ENCODE measurements at regions not wholly inside any gene's neighbourhood (a gene's known extent, or its start where the extent isn't known, plus 50 kb on each side); places are given as distances from the start of the nearest gene placed in this dataset.

- no peak overlapping the region for H3K27ac Mint-ChIP-seq (ENCODE audit: unreplicated experiment)
- H3K4me1 Mint-ChIP-seq (ENCODE audit: unreplicated experiment) = peaks cover 2% of the 10 kb centered on the region
- no peaks in the 10 kb centered on the region for H3K9me3 Mint-ChIP-seq (ENCODE audit: unreplicated experiment)
- no peaks in the 10 kb centered on the region for H3K27me3 Mint-ChIP-seq (ENCODE audit: unreplicated experiment)
- no peak for TF ChIP-seq CTCF (IDR thresholded peaks at IDR 0.05)
- no peak for DNase-seq (ENCODE audit: extremely low spot score, unreplicated experiment)
- no peaks in the 10 kb centered on the region for H3K36me3 Mint-ChIP-seq (ENCODE audit: unreplicated experiment)
- H3K4me3 Mint-ChIP-seq (ENCODE audit: unreplicated experiment) = no peak overlapping the region
Measured at GRCh38 chr6:16828058-16828457, 66.8 kb upstream of the ATXN1 start.

GRCh38 chr6:16827627-16828026, 66.4 kb upstream of the ATXN1 start:
- no peaks in the 10 kb centered on the region for H3K36me3 Mint-ChIP-seq (ENCODE audit: unreplicated experiment)
- H3K4me3 Mint-ChIP-seq (ENCODE audit: unreplicated experiment) = no peak overlapping the region
- no peak for TF ChIP-seq CTCF (IDR thresholded peaks at IDR 0.05)
- no peaks in the 10 kb centered on the region for H3K27me3 Mint-ChIP-seq (ENCODE audit: unreplicated experiment)
- no peak for DNase-seq (ENCODE audit: extremely low spot score, unreplicated experiment)
- H3K27ac Mint-ChIP-seq (ENCODE audit: unreplicated experiment) = no peak overlapping the region
- no peaks in the 10 kb centered on the region for H3K9me3 Mint-ChIP-seq (ENCODE audit: unreplicated experiment)
- peaks cover 2% of the 10 kb centered on the region for H3K4me1 Mint-ChIP-seq (ENCODE audit: unreplicated experiment)

- Mint-ChIP-seq H3K9me3 (ENCODE audit: unreplicated experiment) (no peaks in the 10 kb centered on the region), H3K36me3 (ENCODE audit: unreplicated experiment) (no peaks in the 10 kb centered on the region), H3K27me3 (ENCODE audit: unreplicated experiment) (peaks cover 3% of the 10 kb centered on the region), H3K4me1 (ENCODE audit: unreplicated experiment) (peaks cover 2% of the 10 kb centered on the region), H3K27ac (ENCODE audit: unreplicated experiment) (no peak overlapping the region), H3K4me3 (ENCODE audit: unreplicated experiment) (no peak overlapping the region)
- DNase-seq (ENCODE audit: extremely low spot score, unreplicated experiment) = no peak
- no peak for TF ChIP-seq CTCF (IDR thresholded peaks at IDR 0.05)
Measured at GRCh38 chr6:16825784-16826183, 64.5 kb upstream of the ATXN1 start.

GRCh38 chr6:16824845-16825685, 63.8 kb upstream of the ATXN1 start:
- no peaks in the 10 kb centered on the region for H3K9me3 Mint-ChIP-seq (ENCODE audit: unreplicated experiment)
- H3K4me1 Mint-ChIP-seq (ENCODE audit: unreplicated experiment) = peaks cover 2% of the 10 kb centered on the region
- TF ChIP-seq CTCF (IDR thresholded peaks at IDR 0.05) = no peak

GRCh38 chr6:16823718-16824352, 62.6 kb upstream of the ATXN1 start:
- no peaks in the 10 kb centered on the region for H3K36me3 Mint-ChIP-seq (ENCODE audit: unreplicated experiment)
- TF ChIP-seq CTCF (IDR thresholded peaks at IDR 0.05) = no peak
- H3K4me3 Mint-ChIP-seq (ENCODE audit: unreplicated experiment) = no peak overlapping the region
- H3K9me3 Mint-ChIP-seq (ENCODE audit: unreplicated experiment) = no peaks in the 10 kb centered on the region
- H3K27ac Mint-ChIP-seq (ENCODE audit: unreplicated experiment) = no peak overlapping the region
- no peaks in the 10 kb centered on the region for H3K4me1 Mint-ChIP-seq (ENCODE audit: unreplicated experiment)
- no peak for DNase-seq (ENCODE audit: extremely low spot score, unreplicated experiment)
- peaks cover 5% of the 10 kb centered on the region for H3K27me3 Mint-ChIP-seq (ENCODE audit: unreplicated experiment)

More at GRCh38 chr6:16824845-16825685, 63.8 kb upstream of the ATXN1 start:
- Mint-ChIP-seq H3K27me3 (ENCODE audit: unreplicated experiment) (peaks cover 3% of the 10 kb centered on the region), H3K4me3 (ENCODE audit: unreplicated experiment) (no peak overlapping the region), H3K36me3 (ENCODE audit: unreplicated experiment) (no peaks in the 10 kb centered on the region), H3K27ac (ENCODE audit: unreplicated experiment) (no peak overlapping the region)
- no peak for DNase-seq (ENCODE audit: extremely low spot score, unreplicated experiment)
